RKO (cell line): ENCODE measurements at regions not wholly inside any gene's neighbourhood (a gene's known extent, or its start where the extent isn't known, plus 50 kb on each side); places are given as distances from the start of the nearest gene placed in this dataset.

Experiments
- DNase-seq: peaks from one replicate; pipeline ENCODE4 v3.0.0-alpha.2; 2016; ENCODE audit warnings: low spot score

- DNase-seq: no peak
These were observed 51.6 kb upstream of the SRGAP3 start for GRCh38 chr3:9301091-9301490.

DNA sequence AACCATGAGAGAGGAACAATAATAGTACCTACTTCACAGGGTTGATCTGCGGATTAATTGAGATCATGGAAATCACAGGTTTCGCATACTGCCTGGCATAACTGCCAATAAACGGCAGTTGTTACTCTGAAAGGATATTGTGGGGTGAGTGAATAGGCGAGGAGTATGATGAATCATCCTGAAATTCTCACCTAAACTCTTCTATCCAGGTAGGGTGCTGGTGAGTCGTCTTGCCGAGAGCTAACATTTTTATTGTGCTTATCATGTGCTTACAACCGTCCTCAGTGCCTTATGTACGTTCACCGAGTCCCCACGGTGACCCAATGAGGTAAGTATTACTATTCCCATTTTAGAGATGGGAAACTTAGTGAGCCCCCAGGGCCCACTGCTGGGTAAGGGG is 52.4 kb upstream of the SRGAP3 start:
- no peak for DNase-seq

GRCh38 chr3:9302425-9303181 is 53.2 kb upstream of the SRGAP3 start:
- peak; percentile 73 for DNase-seq

DNA sequence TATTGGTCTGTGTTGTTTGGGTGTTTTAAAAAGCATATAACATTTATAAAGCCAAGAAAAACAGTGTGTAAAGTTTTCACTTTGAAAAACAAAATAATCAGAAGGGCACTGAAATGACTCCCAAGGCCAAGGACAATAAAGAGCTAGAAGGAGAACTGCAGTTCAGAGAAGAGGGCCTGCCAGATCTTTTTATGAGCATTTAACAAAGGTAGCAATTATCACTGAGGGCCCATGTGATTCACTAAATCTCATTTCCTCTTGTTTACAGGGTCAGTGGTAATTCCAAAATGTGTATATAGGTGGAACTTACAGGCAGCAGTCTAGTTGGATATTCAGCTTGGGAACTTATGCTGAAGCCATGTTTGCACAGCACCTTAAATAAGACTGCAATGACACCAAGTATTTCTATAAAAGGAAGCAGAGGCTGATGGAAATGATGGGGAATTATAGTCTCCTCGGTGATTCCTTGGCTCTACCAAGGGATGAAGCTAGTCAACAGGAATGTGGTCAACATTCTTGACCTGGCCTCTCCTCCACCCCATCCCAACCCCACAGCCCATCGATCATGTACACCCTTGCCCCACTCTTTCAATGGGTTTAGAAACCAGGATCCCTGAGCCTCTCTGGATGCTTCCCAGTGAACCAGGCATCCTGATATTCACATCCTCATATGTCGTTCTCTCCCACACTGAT is 54.4 kb upstream of the THUMPD3 start:
- DNase-seq: no peak

- DNase-seq: no peak
These were observed 52.8 kb upstream of the THUMPD3 start for GRCh38 chr3:9310043-9310442.

DNA sequence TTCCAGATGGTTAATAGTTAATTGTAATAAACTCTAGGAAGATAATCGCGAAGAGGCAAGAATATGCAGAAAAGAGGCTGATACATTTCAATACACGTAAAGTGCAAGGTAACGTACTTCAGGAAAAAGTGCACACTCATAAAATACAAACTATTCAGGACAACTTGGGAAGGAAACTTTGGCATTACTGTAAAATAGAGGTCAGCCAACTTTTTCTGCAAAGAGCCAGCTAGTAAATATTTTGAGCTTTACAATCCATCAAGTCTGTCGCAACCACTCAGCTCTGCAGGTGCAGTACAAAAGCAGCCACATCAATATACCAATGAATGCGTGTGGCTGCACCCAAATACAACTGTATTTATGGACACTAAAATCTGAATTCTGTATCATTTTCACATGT is 51.6 kb upstream of the THUMPD3 start:
- DNase-seq: no peak
